CD4-positive, alpha-beta memory T cell (primary cell): ENCODE measurements at regions not wholly inside any gene's neighbourhood (a gene's known extent, or its start where the extent isn't known, plus 50 kb on each side); places are given as distances from the start of the nearest gene placed in this dataset.

Experiments used
- CTCF ChIA-PET: fragments of 350-600 bp; sonication (Branson Sonifier 250); formaldehyde crosslinking; loops from one replicate; lab custom pipeline; 2021; ENCODE audit warnings: inconsistent platforms; ENCODE audit not compliant: partially characterized antibody; lab: Charles Lee
- POLR2A ChIA-PET: fragments of 350-600 bp; sonication (Branson Sonifier 250); formaldehyde crosslinking; loops from one replicate; lab custom pipeline; 2021; ENCODE audit not compliant: partially characterized antibody; lab: Charles Lee
- DNase-seq, 5 donors: peaks; one replicate each; pipeline versions ENCODE4 v3.0.0 to v3.0.0-alpha.2; 2020 to 2022; ENCODE audit warnings: mixed read lengths in 1 of 5
- H3K27ac ChIP-seq: one replicate; pipeline ENCODE4 v1.7.0; 2013; ENCODE audit warnings: low read depth, low read length
- H3K27me3 ChIP-seq: 2 replicates; pipeline ENCODE4 v1.7.0; 2013; ENCODE audit warnings: mild to moderate bottlenecking, low read length, moderate library complexity; ENCODE audit not compliant: insufficient read depth
- H3K36me3 ChIP-seq: 2 replicates; pipeline ENCODE4 v1.7.0; 2013; ENCODE audit warnings: mild to moderate bottlenecking, low read length, moderate library complexity; ENCODE audit not compliant: insufficient read depth
- H3K4me1 ChIP-seq: 2 replicates; pipeline ENCODE4 v1.7.0; 2013; ENCODE audit warnings: mild to moderate bottlenecking, low read length, moderate library complexity; ENCODE audit not compliant: insufficient read depth
- H3K4me3 ChIP-seq, 2 donors: one replicate each; pipeline ENCODE4 v1.7.0; 2013; ENCODE audit warnings: low read length in 2 of 2, mild to moderate bottlenecking in 1 of 2
- H3K9me3 ChIP-seq, 2 donors: one replicate each; pipeline ENCODE4 v1.7.0; 2013; ENCODE audit warnings: low read length in 2 of 2, control low read depth in 1 of 2; ENCODE audit not compliant: control insufficient read depth in 1 of 2
- H3K27ac Mint-ChIP-seq, 7 donors: one replicate each; pipeline ENCODE4 v1.8.0; 2020 to 2021; ENCODE audit warnings: mixed read lengths in 7 of 7, mild to moderate bottlenecking in 6 of 7, inconsistent platforms in 3 of 7, moderate library complexity in 3 of 7
- H3K27me3 Mint-ChIP-seq, 2 donors: one replicate each; pipeline ENCODE4 v1.8.0; 2020 to 2021; ENCODE audit warnings: mixed read lengths in 2 of 2
- H3K36me3 Mint-ChIP-seq, 2 donors: one replicate each; pipeline ENCODE4 v1.8.0; 2020 to 2021; ENCODE audit warnings: mixed read lengths in 2 of 2, inconsistent platforms in 1 of 2, mild to moderate bottlenecking in 1 of 2
- H3K4me1 Mint-ChIP-seq, 4 donors: one replicate each; pipeline ENCODE4 v1.8.0; 2020 to 2021; ENCODE audit warnings: mixed read lengths in 4 of 4, mild to moderate bottlenecking in 1 of 4
- H3K4me3 Mint-ChIP-seq, 8 donors: one replicate each; pipeline ENCODE4 v1.8.0; 2020 to 2021; ENCODE audit warnings: mixed read lengths in 8 of 8, mild to moderate bottlenecking in 7 of 8, moderate library complexity in 6 of 8, inconsistent platforms in 3 of 8
- H3K9me3 Mint-ChIP-seq, 8 donors: one replicate each; pipeline ENCODE4 v1.8.0; 2020 to 2021; ENCODE audit warnings: mixed read lengths in 8 of 8, mild to moderate bottlenecking in 5 of 8, inconsistent platforms in 3 of 8, moderate library complexity in 1 of 8
- intact Hi-C: fragments of 100-400 bp; cut with micrococcal nuclease; formaldehyde crosslinking; loops from one replicate; pipeline ENCODE4 v1.15.1; 2023

- no peaks in the 10 kb centered on the region for H3K9me3 ChIP-seq
- H3K4me1 ChIP-seq = peaks cover 4% of the 10 kb centered on the region
- CTCF ChIA-PET = interaction anchor here (2.2 kb wide), 1 partner anchor 54 kb away, joined by 4 read pairs; no protein-coding TSS in a partner anchor
- no peak for DNase-seq
- Mint-ChIP-seq H3K27ac (no peak overlapping the region), H3K27me3 (peaks cover 1 to 2% of the 10 kb centered on the region in 2 donors), H3K4me3 (no peak overlapping the region), H3K9me3 (peaks cover 0 to 4% (median 0%) of the 10 kb centered on the region in 8 donors), H3K36me3 (no peaks in the 10 kb centered on the region), H3K4me1 (peaks cover 6 to 10% (median 8%) of the 10 kb centered on the region in 4 donors)
- intact Hi-C loops = no loop called here
- POLR2A ChIA-PET = no interaction called here
- no peaks in the 10 kb centered on the region for H3K36me3 ChIP-seq
- H3K4me3 ChIP-seq = no peak overlapping the region
- H3K27me3 ChIP-seq = no peaks in the 10 kb centered on the region
- no peak overlapping the region for H3K27ac ChIP-seq
Observed at GRCh38 chr12:4223273-4223845, 50.2 kb upstream of the CCND2 start.

GRCh38 chr12:4221258-4221620, 52.3 kb upstream of the CCND2 start:
- ChIA-PET POLR2A (no interaction called here), CTCF (interaction anchor here (1.8 kb wide), 1 partner anchor 56 kb away, joined by 3 read pairs; no protein-coding TSS in a partner anchor)
- H3K9me3 ChIP-seq = no peaks in the 10 kb centered on the region
- H3K4me1 Mint-ChIP-seq = peaks cover 10 to 23% (median 16%) of the 10 kb centered on the region in 4 donors
- intact Hi-C loops = no loop called here
- no peaks in the 10 kb centered on the region for H3K27me3 ChIP-seq
- no peak overlapping the region for H3K4me3 ChIP-seq
- H3K27ac Mint-ChIP-seq = no peak overlapping the region
- H3K4me1 ChIP-seq = peaks cover 16% of the 10 kb centered on the region
- no peak for DNase-seq
- H3K27ac ChIP-seq = no peak overlapping the region
- no peak overlapping the region for H3K4me3 Mint-ChIP-seq
- peaks cover 0 to 1% of the 10 kb centered on the region in 2 donors for H3K27me3 Mint-ChIP-seq
- no peaks in the 10 kb centered on the region for H3K36me3 ChIP-seq
- peaks cover 0 to 4% (median 0%) of the 10 kb centered on the region in 8 donors for H3K9me3 Mint-ChIP-seq
- no peaks in the 10 kb centered on the region for H3K36me3 Mint-ChIP-seq

GRCh38 chr12:4220536-4221257, 52.9 kb upstream of the CCND2 start:
- Mint-ChIP-seq H3K27me3 (peaks cover 0 to 1% of the 10 kb centered on the region in 2 donors), H3K4me1 (peaks cover 12 to 28% (median 21%) of the 10 kb centered on the region in 4 donors), H3K27ac (peak overlapping the region in 1 of 7 donors; percentile 11), H3K9me3 (peaks cover 0 to 4% (median 0%) of the 10 kb centered on the region in 8 donors), H3K36me3 (no peaks in the 10 kb centered on the region), H3K4me3 (no peak overlapping the region)
- Histone ChIP-seq H3K36me3 (no peaks in the 10 kb centered on the region), H3K9me3 (no peaks in the 10 kb centered on the region), H3K27ac (no peak overlapping the region), H3K4me1 (peaks cover 21% of the 10 kb centered on the region), H3K4me3 (no peak overlapping the region), H3K27me3 (no peaks in the 10 kb centered on the region)
- CTCF ChIA-PET = interaction anchor here (1.8 kb wide), 1 partner anchor 57 kb away, joined by 3 read pairs; no protein-coding TSS in a partner anchor
- POLR2A ChIA-PET = no interaction called here
- intact Hi-C loops = no loop called here
- DNase-seq = no peak

DNA sequence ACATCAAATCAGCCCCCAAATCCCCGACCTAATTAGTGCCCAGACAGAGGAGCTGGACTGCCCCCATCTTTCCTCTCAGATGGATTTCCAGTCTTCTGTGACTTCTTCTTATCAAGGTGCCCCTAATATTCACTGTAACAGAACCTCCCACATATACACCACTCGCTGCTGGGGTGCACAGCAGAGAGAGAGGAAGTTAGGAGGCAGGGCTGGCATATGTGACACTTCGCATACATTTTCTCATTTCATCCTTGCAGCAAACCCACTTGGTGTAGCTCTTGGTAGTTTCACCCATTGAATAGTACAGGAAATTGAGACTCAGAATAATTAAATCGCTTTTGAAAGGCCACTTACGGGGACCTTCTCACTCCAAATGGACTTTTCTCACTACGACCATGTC, 56.5 kb upstream of the CCND2 start:
- DNase-seq = no peak
- Histone ChIP-seq H3K4me3 (no peak overlapping the region), H3K36me3 (no peaks in the 10 kb centered on the region), H3K27me3 (no peaks in the 10 kb centered on the region), H3K27ac (no peak overlapping the region), H3K9me3 (no peaks in the 10 kb centered on the region), H3K4me1 (peaks cover 27% of the 10 kb centered on the region)
- intact Hi-C loops = loop anchor here (5.0 kb wide), 2 partner anchors 50 to 75 kb away; no protein-coding TSS in a partner anchor
- H3K9me3 Mint-ChIP-seq = no peaks in the 10 kb centered on the region
- POLR2A ChIA-PET = interaction anchor here (3.3 kb wide), 1 partner anchor 54 kb away, joined by 10 read pairs; no protein-coding TSS in a partner anchor
- CTCF ChIA-PET = interaction anchor here (1.6 kb wide), 1 partner anchor 59 kb away, joined by 6 read pairs; no protein-coding TSS in a partner anchor
- H3K27ac Mint-ChIP-seq = peak overlapping the region in 4 of 7 donors; percentile 39 to 56 (median 50)
- peak overlapping the region in 4 of 8 donors; percentile 6 to 51 (median 36) for H3K4me3 Mint-ChIP-seq
- peaks cover 15 to 37% (median 28%) of the 10 kb centered on the region in 4 donors for H3K4me1 Mint-ChIP-seq
- H3K36me3 Mint-ChIP-seq = no peaks in the 10 kb centered on the region
- no peaks in the 10 kb centered on the region for H3K27me3 Mint-ChIP-seq

DNA sequence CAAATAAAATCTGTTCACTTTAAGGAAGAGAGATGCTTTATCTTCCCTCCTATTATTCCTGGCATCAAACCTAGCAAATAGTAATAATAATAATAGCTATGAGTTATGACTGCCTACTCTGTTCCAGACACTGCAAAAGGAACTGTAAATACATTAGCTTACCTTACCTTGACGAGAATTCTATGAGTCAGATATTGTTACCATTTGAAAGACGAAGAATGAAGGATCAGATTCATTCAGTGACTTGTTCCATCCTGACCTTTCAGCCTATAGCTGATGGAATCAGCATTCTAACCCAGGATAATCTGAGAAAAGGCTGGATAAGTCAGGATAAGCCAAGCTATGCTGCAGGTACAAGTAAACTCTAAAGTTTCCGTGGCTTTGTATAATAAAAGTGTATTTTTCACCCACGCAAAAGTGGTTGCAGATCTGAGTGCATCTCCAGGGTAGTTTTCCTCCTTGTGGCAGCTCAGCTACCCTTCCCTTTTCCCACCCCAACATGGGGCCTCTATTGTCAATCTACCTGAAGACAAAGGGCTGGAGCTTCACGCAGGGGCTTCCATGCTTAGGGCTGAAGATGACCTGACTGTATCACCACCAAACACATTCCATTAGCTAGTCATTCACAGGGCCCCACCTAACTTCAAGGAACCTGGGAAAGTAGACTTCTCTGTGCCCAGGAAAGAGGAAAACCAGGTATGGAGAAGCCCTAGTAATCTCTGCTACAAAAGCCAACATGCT, 57.2 kb upstream of the CCND2 start:
- H3K27me3 Mint-ChIP-seq = no peaks in the 10 kb centered on the region
- H3K4me1 Mint-ChIP-seq = peaks cover 15 to 37% (median 28%) of the 10 kb centered on the region in 4 donors
- Histone ChIP-seq H3K4me3 (no peak overlapping the region), H3K27me3 (no peaks in the 10 kb centered on the region), H3K9me3 (no peaks in the 10 kb centered on the region), H3K36me3 (no peaks in the 10 kb centered on the region), H3K4me1 (peaks cover 27% of the 10 kb centered on the region), H3K27ac (no peak overlapping the region)
- H3K4me3 Mint-ChIP-seq = peak overlapping the region in 2 of 8 donors; percentile 31 to 41
- H3K36me3 Mint-ChIP-seq = no peaks in the 10 kb centered on the region
- intact Hi-C loops = loop anchor here (5.0 kb wide), 2 partner anchors 51 to 74 kb away; no protein-coding TSS in a partner anchor
- H3K27ac Mint-ChIP-seq = peak overlapping the region in 5 of 7 donors; percentile 24 to 56 (median 42)
- ChIA-PET CTCF (interaction anchor here (1.2 to 1.6 kb wide), 2 partner anchors 60 to 72 kb away, joined by 4 to 6 read pairs; no protein-coding TSS in a partner anchor), POLR2A (interaction anchor here (0.8 to 3.3 kb wide), 4 partner anchors 55 to 74 kb away, joined by 3 to 10 read pairs (median 7); partner anchors contain the start of gene CCND2)
- no peak for DNase-seq
- H3K9me3 Mint-ChIP-seq = no peaks in the 10 kb centered on the region

- Mint-ChIP-seq H3K36me3 (no peaks in the 10 kb centered on the region), H3K27ac (peak overlapping the region; percentile 24 to 78 (median 44)), H3K27me3 (no peaks in the 10 kb centered on the region), H3K4me3 (peak overlapping the region; percentile 55 to 84 (median 64)), H3K9me3 (no peaks in the 10 kb centered on the region), H3K4me1 (peaks cover 15 to 37% (median 28%) of the 10 kb centered on the region in 4 donors)
- ChIA-PET POLR2A (interaction anchor here (0.8 to 3.3 kb wide), 5 partner anchors 54 to 73 kb away, joined by 3 to 10 read pairs (median 7); partner anchors contain the start of gene CCND2), CTCF (interaction anchor here (1.2 to 1.6 kb wide), 2 partner anchors 61 to 72 kb away, joined by 4 to 6 read pairs; no protein-coding TSS in a partner anchor)
- DNase-seq = peak in 4 of 5 donors; percentile 20 to 30 (median 25)
- no peaks in the 10 kb centered on the region for H3K9me3 ChIP-seq
- no peaks in the 10 kb centered on the region for H3K27me3 ChIP-seq
- no peak overlapping the region for H3K27ac ChIP-seq
- H3K4me1 ChIP-seq = peaks cover 27% of the 10 kb centered on the region
- H3K36me3 ChIP-seq = no peaks in the 10 kb centered on the region
- intact Hi-C loops = loop anchor here (5.0 kb wide), 2 partner anchors 52 to 73 kb away; no protein-coding TSS in a partner anchor
- H3K4me3 ChIP-seq = no peak overlapping the region
Observed at GRCh38 chr12:4215229-4216186, 58.1 kb upstream of the CCND2 start.
